ENCODE measurements at regions not wholly inside any gene's neighbourhood (a gene's known extent, or its start where the extent isn't known, plus 50 kb on each side); places are given as distances from the start of the nearest gene placed in this dataset.

DNA sequence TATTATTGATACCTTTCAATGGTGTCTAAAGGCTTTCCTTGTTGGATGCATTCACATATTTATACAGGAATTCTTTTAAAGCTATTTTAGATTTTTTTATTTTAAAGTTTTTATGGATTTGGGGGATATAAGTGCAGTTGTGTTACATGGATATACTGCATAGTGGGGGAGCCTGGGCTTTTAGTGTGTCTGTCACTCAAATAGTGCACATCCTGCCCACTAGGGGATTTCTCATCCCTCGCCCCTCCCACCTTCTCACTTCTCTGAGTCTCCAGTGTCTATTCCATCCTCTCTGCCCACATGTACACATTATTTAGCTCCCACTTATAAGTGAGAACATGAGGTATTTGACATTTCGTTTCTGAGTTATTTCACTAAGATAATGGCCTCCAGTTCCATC, 154.0 kb upstream of the MKI67 start:
- DNase-seq (ENCODE audit: low read depth in 3 of 3, low spot score in 2 of 3): no peak

DNA sequence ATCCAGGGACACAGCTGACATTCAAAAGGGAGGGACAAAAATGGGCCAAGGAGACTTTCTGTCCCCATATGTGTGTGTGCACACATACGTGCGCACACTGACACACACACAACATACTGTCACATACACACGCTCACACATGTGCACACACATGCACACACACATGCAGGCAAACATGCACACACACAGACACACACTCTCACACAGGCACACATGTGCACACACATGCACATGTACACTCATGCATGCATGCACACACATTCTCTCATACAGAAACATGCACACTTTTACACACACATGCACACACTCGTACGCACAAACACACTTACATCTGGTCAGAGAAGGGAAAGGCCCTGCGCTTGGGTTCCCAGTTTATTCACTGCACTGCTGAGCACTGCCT, 155.1 kb upstream of the MKI67 start:
- no peak for DNase-seq (ENCODE audit: low read depth in 3 of 3, low spot score in 2 of 3)

DNA sequence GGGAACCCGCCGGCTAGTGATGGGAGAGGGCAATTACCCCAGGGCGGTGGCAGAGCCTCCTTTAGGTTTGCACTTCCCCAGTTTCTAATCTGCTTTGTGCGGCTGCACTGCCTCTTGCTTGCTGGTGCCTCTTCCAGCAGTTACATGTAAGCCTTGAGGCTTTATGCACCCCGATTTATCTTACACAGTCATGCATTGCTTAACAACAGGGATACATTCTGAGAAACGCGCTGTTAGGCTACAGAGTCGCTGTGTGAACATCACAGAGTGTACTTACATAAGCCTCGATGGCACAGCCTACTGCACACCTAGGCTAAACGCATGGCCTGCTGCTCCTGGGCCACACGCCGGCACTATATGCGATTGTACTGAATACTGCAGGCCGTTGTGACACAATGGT, 155.6 kb upstream of the MKI67 start:
- no peak for DNase-seq (ENCODE audit: low read depth in 3 of 3, low spot score in 2 of 3)

DNA sequence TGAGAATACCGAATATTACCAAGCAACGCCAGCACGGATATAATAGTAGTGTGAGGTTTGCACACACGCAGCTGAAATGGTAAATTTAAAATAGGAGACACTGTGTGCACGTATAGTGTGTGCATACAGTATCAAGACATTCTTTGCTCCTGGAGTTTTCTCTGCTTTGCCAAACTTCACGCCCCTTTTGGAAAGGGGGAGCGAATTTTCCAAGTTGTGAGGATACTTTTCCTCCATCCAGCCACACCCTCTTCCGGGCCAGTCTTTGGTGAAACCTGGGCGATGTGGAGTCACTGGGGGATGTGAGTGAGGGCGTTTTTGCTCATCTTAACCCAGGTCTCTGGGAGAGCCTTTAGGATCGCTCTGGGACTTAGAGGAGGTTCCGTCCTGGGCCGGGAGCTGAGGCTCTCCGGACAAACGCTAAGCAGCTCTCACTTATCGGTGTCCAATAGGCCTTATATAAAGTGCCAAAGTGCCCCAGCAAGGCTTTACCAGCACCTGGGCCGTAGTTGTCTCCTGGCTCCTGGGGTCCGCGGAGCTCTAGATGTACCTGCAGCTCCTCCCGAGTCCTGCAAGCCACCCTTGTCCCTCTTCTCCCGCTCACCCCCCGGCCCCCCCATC, 160.0 kb upstream of the MKI67 start:
- no peak for DNase-seq (ENCODE audit: low read depth in 3 of 3, low spot score in 2 of 3)

- DNase-seq (ENCODE audit: low read depth in 3 of 3, low spot score in 2 of 3): no peak
Observed at GRCh38 chr10:128286762-128287500, 160.7 kb upstream of the MKI67 start.

- no peak for DNase-seq (ENCODE audit: low read depth in 3 of 3, low spot score in 2 of 3)
Observed at GRCh38 chr10:128287921-128288320, 161.7 kb upstream of the MKI67 start.

DNA sequence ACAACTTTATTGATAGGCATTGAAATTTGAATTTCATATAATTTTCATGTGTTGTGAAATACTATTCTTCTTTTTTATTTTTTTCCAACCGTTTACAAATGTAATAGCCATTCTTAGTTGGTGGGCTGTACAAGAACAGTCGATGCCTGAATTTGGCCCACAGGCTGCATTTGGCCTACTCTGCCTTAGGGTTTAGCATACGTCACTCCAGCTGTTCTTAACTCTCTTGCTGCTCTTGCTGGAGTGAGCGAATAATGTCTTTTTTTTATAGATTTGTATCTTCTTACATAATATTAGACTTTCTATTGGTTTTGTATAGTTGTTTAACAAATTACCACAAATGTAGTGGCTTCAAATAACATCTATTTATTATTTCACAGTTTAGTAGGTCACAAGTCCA, 163.4 kb upstream of the MKI67 start:
- no peak for DNase-seq (ENCODE audit: low read depth in 3 of 3, low spot score in 2 of 3)

DNA sequence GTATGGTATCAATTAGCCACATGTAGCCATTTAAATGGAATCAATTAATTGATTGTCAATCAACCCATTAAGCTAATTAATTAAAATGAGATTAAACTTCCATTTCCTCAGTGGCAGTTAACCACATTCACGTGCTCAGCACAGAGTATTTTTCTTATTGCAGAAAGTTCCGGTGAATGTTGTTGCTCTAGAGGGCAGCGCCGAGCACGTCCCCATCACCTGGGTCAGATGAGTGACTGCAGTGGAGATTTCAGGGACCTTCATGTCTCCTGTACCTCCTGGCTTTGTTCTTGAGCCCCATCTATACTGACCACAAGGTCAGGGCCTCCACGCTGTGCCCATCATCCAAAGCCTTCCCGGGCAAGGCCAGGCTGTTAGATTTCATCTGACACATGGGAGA, 168.8 kb upstream of the MKI67 start:
- no peak for DNase-seq (ENCODE audit: low read depth in 3 of 3, low spot score in 2 of 3)

DNA sequence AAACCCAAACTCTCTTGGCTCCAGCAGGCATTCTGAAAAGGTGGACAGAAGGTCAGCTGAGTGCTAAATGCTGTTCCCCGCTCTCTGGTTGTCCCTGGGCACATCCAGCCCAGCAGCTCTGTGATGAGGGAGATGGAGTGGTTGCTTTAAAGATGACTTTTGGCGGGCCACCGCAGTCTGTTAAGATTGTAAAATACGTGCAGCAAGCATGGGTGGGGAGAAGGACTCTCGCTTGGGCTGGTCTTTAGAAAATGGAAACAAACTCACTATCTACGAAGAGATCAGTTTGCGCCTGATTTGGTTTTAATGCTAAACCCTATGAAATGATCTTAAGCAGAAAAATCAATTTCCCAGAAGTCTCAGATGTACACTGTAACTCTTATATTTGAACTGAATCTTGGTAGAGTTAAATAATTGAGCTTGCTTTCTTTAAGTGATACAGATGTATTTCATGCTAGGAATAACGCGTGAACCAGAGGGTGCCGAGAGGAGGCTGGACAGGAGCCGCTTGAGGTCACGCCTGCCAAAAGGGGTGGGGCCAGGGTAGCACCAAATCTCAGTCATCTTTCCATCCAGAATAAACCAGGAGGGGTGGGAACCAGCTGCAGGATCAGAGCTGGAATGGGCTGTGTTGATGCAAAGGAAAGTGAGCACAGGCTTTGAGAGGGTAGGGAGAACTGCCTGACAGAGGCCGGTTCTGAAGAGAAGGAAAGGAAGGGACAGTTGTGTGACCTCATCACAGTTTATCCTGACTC, 170.2 kb upstream of the MKI67 start:
- no peak for DNase-seq (ENCODE audit: low read depth in 3 of 3, low spot score in 2 of 3)

DNA sequence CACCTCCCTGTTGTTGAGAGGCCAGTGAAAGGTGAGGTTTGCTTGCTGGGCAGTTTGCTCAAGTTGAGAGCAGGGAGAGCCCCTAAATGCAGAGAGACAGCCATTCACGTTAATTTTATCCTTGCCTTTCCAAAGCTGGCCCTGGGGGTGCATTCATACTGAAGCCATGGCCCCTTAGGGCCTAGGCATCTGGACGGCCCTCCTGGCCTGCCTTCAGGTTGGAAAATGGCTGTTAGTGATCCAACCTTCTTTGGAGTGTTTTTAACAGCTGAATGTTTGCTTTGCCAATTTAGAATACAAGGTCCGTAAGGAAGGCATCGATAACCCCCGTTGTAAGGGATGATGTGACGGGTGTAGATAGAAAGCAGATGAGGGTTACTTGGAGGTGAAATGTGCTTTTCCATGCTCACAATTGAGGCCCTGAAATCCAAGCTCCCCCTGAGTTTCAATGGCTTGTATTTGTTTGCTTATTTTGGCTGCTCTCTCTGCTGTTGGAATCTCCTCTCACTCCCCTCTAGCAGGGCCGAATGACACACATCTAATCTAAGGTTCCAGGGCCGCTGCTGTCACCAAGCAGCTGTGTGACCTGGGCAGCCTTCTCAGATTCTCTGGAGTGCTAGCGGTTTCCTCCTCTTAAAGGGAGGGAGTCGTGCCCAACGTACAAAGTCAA, 171.6 kb upstream of the MKI67 start:
- DNase-seq (ENCODE audit: low read depth in 3 of 3, low spot score in 2 of 3): no peak

- DNase-seq (ENCODE audit: low read depth in 3 of 3, low spot score in 2 of 3): no peak
Observed at GRCh38 chr10:128298587-128298986, 172.4 kb upstream of the MKI67 start.

DNA sequence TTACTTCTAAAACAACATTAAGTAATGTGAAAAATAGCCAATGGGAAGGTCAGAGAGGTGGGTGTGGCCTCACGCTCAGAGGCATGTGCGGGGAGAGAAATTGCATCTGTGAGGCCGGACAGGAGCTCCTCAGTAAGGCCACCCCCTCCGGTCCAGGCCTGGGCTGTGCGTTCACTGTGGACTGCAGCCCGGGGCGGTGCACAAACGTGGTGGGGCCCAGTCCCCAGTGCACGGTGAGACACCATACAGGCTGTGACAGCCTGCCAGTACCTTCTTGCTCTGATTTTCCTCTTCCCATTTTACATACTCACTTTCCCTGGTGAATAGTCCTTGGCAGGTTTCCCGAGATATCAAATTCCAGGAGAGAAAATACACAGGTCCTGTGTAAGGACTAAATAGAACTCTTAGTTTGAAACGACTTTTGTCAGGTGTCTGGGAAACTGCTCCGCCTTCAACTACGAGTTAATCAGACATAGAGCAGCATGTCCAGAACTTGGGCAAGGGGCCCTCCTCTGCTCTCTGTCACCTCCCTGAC, 174.1 kb upstream of the MKI67 start:
- no peak for DNase-seq (ENCODE audit: low read depth in 3 of 3, low spot score in 2 of 3)

- no peak for DNase-seq (ENCODE audit: low read depth in 3 of 3, low spot score in 2 of 3)
Observed at GRCh38 chr10:128301051-128301450, 174.8 kb upstream of the MKI67 start.

DNA sequence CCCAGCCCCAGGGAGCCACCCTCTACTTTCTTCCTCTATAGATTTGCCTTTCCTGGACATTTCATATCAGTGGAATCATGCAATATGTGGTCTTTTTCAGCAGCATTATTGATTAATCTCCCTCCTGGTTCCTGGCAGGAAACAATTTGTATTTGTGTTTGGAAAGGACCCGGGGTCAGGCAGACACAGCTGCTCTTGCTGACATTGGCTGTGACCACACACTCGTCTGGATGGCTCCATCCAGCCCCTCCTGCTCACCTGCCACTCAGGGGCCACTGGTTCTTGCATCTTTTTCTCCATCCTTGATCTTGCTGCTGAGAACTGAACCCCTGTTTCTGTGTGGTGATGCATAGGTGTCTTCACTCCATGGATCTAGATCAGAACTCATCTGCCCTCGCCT, 176.6 kb upstream of the MKI67 start:
- DNase-seq (ENCODE audit: low read depth in 3 of 3, low spot score in 2 of 3): no peak

GRCh38 chr10:128304271-128304670, 178.0 kb upstream of the MKI67 start:
- DNase-seq (ENCODE audit: low read depth in 3 of 3, low spot score in 2 of 3): no peak

- DNase-seq (ENCODE audit: low read depth in 3 of 3, low spot score in 2 of 3): no peak
Observed at GRCh38 chr10:128305601-128306345, 179.6 kb upstream of the MKI67 start.

- DNase-seq (ENCODE audit: low read depth in 3 of 3, low spot score in 2 of 3): no peak
Observed at GRCh38 chr10:128306535-128306934, 180.3 kb upstream of the MKI67 start.

- no peak for DNase-seq (ENCODE audit: low read depth in 3 of 3, low spot score in 2 of 3)
Observed at GRCh38 chr10:128306966-128307365, 180.7 kb upstream of the MKI67 start.

DNA sequence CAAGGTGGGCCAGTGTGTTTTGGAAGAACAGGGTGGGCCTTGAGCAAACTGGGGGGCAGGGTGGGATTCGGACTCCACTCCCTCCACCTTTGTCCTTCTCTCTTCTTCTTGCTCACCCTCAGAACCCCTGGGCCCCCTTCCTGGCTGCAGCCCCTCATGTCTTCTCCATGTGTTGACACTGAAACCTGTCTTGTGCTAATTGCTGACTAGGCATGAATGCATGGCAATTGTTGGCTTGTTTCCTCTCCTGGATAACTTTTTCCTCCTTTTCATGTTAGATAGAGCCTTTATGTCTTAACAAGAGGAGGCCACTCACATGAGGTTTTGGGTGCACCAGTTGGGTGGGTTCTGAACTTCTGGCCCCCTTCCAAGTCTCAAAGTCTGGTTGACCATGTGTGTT, 181.6 kb upstream of the MKI67 start:
- no peak for DNase-seq (ENCODE audit: low read depth in 3 of 3, low spot score in 2 of 3)

GRCh38 chr10:128310971-128311658, 184.9 kb upstream of the MKI67 start:
- no peak for DNase-seq (ENCODE audit: low read depth in 3 of 3, low spot score in 2 of 3)

Measured in right renal cortex interstitium (tissue), 3 donors.